OCI-LY1 (cell line): ENCODE measurements at regions not wholly inside any gene's neighbourhood (a gene's known extent, or its start where the extent isn't known, plus 50 kb on each side); places are given as distances from the start of the nearest gene placed in this dataset.

Source experiments
- EZH2 ChIP-seq: fragments of 200-600 bp; sonication (generic), shearing (Covaris generic); IDR thresholded peaks from 2 replicates; pipeline ENCODE4 v1.8.0; 2017; ENCODE audit warnings: borderline replicate concordance, mixed run types, mild to moderate bottlenecking, antibody characterized with exemption, low read length, moderate library complexity, mixed read lengths
- TF ChIP-seq, protein P1 (sequence below): fragments of 200-600 bp; sonication (generic), shearing (Covaris generic); IDR thresholded peaks from 2 replicates; pipeline ENCODE4 v1.5.1; 2017; ENCODE audit warnings: mild to moderate bottlenecking, antibody characterized with exemption, low read length, moderate library complexity, mixed read lengths

DNA sequence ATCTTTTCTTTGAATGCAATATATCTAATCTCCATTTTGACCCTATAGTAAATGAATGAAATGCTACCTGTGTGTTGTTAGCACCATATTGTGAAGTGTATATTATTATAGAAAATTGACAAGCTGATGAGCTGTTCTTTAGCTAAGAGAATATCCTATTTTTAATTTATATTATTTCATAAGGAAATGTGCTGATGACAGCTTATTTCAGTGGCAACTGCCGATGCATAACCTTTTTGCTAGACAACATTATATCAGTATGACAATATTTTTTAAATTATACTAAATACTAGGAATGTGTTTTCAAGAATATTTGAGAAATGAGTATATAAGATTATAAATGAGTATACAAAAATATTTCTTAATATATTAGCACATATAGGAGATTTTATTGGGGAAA is 573.1 kb downstream of the ZNF608 start:
- TF ChIP-seq, protein P1, sequence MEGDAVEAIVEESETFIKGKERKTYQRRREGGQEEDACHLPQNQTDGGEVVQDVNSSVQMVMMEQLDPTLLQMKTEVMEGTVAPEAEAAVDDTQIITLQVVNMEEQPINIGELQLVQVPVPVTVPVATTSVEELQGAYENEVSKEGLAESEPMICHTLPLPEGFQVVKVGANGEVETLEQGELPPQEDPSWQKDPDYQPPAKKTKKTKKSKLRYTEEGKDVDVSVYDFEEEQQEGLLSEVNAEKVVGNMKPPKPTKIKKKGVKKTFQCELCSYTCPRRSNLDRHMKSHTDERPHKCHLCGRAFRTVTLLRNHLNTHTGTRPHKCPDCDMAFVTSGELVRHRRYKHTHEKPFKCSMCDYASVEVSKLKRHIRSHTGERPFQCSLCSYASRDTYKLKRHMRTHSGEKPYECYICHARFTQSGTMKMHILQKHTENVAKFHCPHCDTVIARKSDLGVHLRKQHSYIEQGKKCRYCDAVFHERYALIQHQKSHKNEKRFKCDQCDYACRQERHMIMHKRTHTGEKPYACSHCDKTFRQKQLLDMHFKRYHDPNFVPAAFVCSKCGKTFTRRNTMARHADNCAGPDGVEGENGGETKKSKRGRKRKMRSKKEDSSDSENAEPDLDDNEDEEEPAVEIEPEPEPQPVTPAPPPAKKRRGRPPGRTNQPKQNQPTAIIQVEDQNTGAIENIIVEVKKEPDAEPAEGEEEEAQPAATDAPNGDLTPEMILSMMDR, result no peak
- TF ChIP-seq EZH2, result no peak
